Calu3 (cell line): ENCODE measurements at regions not wholly inside any gene's neighbourhood (a gene's known extent, or its start where the extent isn't known, plus 50 kb on each side); places are given as distances from the start of the nearest gene placed in this dataset.

Experiments
- BruUV-seq: library from RNA; stranded (reverse); fragments of 400-500 nt; replicated peaks from 2 replicates; lab custom pipeline; 2021; lab: Mats Ljungman, UMichigan
- CTCF ChIA-PET: fragments of 300-600 bp; sonication (Branson Sonifier 250); formaldehyde crosslinking; loops from one replicate; lab custom pipeline; 2022; ENCODE audit warnings: antibody characterized with exemption; lab: Charles Lee
- DNase-seq: peaks from one replicate; pipeline ENCODE4 v3.0.0; 2022
- H3K27ac Mint-ChIP-seq: one replicate; pipeline ENCODE4 v1.8.0; 2022; ENCODE audit warnings: mixed read lengths; ENCODE audit not compliant: unreplicated experiment
- H3K27me3 Mint-ChIP-seq: one replicate; pipeline ENCODE4 v1.8.0; 2022; ENCODE audit warnings: mixed read lengths; ENCODE audit not compliant: unreplicated experiment
- H3K36me3 Mint-ChIP-seq: one replicate; pipeline ENCODE4 v1.8.0; 2022; ENCODE audit warnings: mild to moderate bottlenecking, moderate library complexity, mixed read lengths; ENCODE audit not compliant: insufficient read depth, unreplicated experiment
- H3K4me1 Mint-ChIP-seq: one replicate; pipeline ENCODE4 v1.8.0; 2022; ENCODE audit warnings: mild to moderate bottlenecking, low read depth, mixed read lengths; ENCODE audit not compliant: unreplicated experiment
- H3K4me3 Mint-ChIP-seq: one replicate; pipeline ENCODE4 v1.8.0; 2022; ENCODE audit warnings: mild to moderate bottlenecking, low read depth, moderate library complexity, mixed read lengths; ENCODE audit not compliant: unreplicated experiment
- H3K9me3 Mint-ChIP-seq: one replicate; pipeline ENCODE4 v1.8.0; 2022; ENCODE audit warnings: low read depth, mixed read lengths; ENCODE audit not compliant: unreplicated experiment
- intact Hi-C: fragments of 100-400 bp; cut with micrococcal nuclease; formaldehyde crosslinking; loops from one replicate; pipeline ENCODE4 v1.10.0; 2022; ENCODE audit not compliant: unreplicated experiment
- TF ChIP-seq, protein P1 (sequence below): fragments of 200-600 bp; IDR thresholded peaks from one replicate; pipeline ENCODE4 v1.8.0; 2022; ENCODE audit warnings: antibody characterized with exemption; ENCODE audit not compliant: unreplicated experiment

DNA sequence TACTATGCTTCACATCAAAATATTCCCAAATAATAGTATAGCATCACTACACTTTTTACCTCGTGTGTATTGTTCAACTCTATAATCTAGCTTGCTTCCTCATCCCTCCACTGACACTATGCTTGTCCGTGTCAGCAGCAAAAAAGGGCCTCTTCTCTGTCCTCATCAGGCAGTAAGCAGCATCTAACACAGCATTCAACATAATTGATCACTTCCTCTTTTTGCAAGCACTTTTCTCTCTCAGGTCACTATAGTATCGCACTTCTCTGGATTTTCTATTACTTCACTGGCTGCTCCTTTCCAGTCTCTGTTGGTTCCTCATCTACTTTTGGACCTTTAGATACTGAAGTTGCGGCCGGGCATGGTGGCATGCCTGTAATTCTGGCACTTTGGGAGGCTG, 64.9 kb upstream of the ZSWIM2 start:
- TF ChIP-seq, protein P1, sequence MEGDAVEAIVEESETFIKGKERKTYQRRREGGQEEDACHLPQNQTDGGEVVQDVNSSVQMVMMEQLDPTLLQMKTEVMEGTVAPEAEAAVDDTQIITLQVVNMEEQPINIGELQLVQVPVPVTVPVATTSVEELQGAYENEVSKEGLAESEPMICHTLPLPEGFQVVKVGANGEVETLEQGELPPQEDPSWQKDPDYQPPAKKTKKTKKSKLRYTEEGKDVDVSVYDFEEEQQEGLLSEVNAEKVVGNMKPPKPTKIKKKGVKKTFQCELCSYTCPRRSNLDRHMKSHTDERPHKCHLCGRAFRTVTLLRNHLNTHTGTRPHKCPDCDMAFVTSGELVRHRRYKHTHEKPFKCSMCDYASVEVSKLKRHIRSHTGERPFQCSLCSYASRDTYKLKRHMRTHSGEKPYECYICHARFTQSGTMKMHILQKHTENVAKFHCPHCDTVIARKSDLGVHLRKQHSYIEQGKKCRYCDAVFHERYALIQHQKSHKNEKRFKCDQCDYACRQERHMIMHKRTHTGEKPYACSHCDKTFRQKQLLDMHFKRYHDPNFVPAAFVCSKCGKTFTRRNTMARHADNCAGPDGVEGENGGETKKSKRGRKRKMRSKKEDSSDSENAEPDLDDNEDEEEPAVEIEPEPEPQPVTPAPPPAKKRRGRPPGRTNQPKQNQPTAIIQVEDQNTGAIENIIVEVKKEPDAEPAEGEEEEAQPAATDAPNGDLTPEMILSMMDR, result no peak
- Mint-ChIP-seq H3K4me3 (no peak overlapping the region), H3K27ac (no peak overlapping the region), H3K4me1 (peaks cover 13% of the 10 kb centered on the region), H3K9me3 (no peaks in the 10 kb centered on the region), H3K36me3 (no peaks in the 10 kb centered on the region), H3K27me3 (no peaks in the 10 kb centered on the region)
- BruUV-seq, result no TSS peak
- intact Hi-C loops, result no loop called here
- CTCF ChIA-PET, result no interaction called here
- DNase-seq, result no peak

DNA sequence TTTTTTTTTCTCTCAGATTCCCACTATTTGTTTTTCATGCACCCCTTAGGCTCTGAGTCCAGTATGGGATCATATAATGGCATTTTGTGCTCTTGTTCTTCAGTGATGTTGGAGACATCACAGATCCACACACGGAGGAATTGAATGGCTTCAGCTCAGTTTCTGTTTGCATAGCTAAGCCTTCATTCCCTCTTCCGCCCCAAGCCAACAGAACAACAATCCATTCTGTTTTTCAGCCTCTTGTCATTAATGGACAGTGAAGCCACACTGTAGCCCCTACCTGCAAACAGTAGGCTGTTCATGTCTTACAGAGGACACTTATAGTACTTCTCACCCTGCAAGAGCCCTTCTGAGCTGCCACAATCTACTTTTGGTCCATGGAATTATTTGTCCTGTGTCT, 64.0 kb upstream of the ZSWIM2 start:
- Mint-ChIP-seq H3K9me3 (no peaks in the 10 kb centered on the region), H3K27ac (no peak overlapping the region), H3K4me3 (no peak overlapping the region), H3K36me3 (no peaks in the 10 kb centered on the region), H3K27me3 (no peaks in the 10 kb centered on the region), H3K4me1 (peaks cover 8% of the 10 kb centered on the region)
- BruUV-seq, result no TSS peak
- intact Hi-C loops, result no loop called here
- CTCF ChIA-PET, result no interaction called here
- TF ChIP-seq, protein P1, result no peak
- no peak for DNase-seq

DNA sequence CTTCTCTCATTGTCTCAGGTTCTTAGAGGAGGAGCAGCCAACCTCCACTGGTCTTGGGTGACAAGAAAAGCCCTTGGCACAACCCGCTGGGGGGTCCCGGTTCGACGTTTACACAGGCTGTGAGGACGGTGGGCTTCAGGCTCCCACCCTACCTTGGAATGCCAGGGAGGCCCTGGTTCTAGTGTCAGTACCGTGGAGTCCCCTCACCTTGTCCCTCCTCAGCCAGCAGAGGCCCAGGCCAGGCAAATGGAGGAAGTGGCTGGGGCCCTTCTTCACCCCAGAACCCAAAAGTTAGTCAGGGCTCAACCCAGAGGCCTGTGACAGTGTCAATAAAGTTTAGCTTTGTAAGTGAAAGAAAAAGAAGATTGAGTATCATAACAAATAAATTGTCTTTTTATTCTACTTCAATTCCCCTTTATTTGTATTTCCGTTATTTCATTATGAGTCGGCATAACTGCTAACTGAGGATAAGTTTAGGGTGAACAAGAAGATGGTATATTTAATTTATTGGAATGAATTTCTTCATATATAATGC, 62.6 kb upstream of the ZSWIM2 start:
- DNase-seq, result no peak
- intact Hi-C loops, result no loop called here
- no TSS peak for BruUV-seq
- Mint-ChIP-seq H3K4me1 (no peaks in the 10 kb centered on the region), H3K4me3 (no peak overlapping the region), H3K9me3 (no peaks in the 10 kb centered on the region), H3K27me3 (no peaks in the 10 kb centered on the region), H3K36me3 (no peaks in the 10 kb centered on the region), H3K27ac (no peak overlapping the region)
- CTCF ChIA-PET, result no interaction called here
- TF ChIP-seq, protein P1, result no peak

DNA sequence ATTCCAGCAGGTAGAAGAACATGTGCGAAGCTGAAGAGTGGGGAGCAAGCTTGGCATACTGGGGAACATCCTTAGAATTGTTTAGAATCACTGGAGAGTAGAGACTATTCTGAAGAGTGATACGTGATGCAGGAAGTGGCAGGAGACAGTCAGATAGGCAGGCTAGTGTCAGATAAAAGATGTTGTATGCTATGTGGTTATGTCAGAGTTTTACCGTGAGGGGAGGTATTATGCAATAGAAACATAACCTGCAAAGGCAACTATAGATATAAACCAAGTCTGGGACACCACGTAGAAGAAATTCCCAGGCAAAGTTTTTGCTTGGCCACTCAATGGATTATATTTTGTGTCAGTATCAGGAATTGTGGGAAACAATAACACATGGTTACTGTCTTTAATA, 62.0 kb upstream of the ZSWIM2 start:
- intact Hi-C loops, result no loop called here
- DNase-seq, result no peak
- Mint-ChIP-seq H3K27ac (no peak overlapping the region), H3K9me3 (no peaks in the 10 kb centered on the region), H3K36me3 (no peaks in the 10 kb centered on the region), H3K4me1 (no peaks in the 10 kb centered on the region), H3K27me3 (no peaks in the 10 kb centered on the region), H3K4me3 (no peak overlapping the region)
- TF ChIP-seq, protein P1, result no peak
- CTCF ChIA-PET, result no interaction called here
- no TSS peak for BruUV-seq
